Hindlimb muscle (tissue), 1 donor: ENCODE measurements at regions not wholly inside any gene's neighbourhood (a gene's known extent, or its start where the extent isn't known, plus 50 kb on each side); places are given as distances from the start of the nearest gene placed in this dataset.
"Not testable (repeated sequence)": the region's sequence is repeated elsewhere in the genome, so short reads cannot be mapped to it uniquely, and the experiment has no call there.

Experiments used
- DNase-seq: peaks from one replicate; pipeline ENCODE4 v3.0.0-alpha.2; 2013

DNA sequence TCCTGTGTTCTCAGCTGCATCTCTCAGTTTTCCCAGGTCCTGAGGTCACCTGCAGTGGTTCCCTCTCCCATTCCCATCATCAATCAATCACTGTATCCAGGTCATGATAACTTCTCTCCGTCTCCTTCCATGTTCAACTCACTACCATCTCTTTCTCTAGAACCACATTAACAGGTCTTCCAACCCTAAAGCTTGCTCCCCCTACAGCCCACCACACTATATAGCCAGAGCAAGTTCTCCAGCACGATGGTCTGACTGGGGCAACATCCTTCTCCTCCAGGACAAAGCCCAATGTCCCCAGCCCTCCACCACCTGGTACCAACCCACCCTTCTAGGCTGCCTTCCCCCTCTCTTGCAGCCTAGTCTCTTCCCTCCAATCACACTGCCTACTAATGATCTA is 241.6 kb downstream of the CDK5RAP2 start:
- DNase-seq, result no peak

DNA sequence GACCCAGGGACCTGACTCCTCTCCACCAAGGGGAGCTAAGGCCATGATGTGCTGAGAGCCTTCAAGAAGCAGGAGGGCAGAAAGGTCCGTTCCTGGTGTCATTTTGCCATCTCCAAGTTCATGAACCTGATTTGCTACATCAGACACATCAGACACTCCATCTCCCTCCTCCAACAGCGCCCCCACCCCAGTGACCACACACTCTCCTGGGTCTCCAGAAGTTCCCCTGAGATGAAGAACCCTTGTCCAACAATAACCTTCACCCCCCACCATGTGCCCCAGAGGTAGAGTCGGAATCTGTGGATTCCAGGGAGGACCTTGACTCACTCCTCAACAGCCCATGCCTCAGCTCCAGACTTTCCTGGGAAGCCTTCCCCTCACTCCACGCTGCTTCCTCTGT is 242.8 kb downstream of the CDK5RAP2 start:
- no peak for DNase-seq

DNA sequence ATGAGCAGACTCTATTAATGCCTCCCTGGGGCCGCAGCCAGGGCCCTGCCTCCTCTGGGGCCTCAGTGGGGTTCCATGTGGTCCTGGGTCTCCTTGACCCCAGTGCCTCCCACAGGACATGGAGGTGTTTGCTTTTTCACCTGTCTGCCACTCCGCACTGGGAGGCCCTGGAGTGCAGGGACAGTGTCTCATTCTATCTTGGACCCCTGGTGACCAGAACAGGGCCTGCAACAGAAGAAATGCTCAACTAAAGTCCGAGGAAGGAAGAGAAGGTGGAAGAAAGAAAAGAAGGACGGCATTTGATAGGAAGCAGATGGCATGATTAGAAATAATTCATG is 243.2 kb downstream of the CDK5RAP2 start:
- DNase-seq, result no peak

DNA sequence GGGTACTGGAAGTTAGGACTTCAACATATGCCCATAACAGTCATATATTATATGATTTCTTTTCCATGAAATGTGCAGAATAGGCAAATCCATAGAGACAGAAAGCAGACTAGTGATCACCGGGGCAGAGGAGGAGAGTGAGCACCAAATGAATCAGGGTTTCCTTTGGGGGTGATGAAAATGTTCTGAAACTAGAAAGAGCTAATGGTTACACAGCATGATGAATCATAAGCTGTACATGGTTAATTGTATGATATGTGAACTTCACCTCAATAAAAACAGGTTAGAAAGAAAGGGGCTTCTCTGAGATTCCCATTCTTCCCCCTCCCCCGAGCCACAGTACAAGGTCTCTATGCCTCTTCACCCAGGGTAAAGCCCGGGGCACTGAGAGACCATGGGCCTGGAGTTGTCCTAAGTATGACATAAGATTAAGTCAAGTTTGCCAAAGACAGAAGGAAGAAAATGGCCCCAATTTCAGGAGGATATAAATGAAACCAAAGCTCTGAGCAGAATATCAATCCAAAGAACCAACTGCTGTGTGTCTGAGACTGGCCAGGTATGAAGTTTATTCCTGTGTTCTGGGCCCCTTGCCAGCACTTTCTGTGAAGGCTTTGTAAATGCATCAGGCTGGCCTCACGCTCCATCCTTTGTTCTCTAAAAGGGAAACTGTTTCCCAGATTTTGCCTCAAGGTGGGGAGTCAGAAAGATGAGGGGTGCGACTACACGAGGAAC is 243.8 kb downstream of the CDK5RAP2 start:
- no peak for DNase-seq

DNA sequence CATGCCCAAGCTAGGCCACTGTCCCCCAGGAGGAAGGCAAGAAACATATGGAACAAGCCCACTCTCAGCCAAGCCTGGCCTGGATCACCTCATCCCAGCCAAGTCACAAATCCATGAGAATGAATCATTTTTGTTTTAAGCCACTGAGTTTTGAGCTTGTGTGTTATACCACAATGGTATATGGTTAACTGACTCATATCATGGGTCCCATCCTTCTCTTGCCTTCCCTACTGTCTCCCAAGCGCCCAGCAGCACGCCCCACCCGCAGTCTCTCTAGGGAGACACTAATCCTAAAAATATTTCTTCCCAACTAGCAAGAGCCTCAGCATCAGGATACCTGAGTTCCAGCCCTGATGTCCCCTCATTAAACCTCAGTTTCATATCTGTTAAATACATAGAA is 248.1 kb downstream of the CDK5RAP2 start:
- DNase-seq, result no peak

DNA sequence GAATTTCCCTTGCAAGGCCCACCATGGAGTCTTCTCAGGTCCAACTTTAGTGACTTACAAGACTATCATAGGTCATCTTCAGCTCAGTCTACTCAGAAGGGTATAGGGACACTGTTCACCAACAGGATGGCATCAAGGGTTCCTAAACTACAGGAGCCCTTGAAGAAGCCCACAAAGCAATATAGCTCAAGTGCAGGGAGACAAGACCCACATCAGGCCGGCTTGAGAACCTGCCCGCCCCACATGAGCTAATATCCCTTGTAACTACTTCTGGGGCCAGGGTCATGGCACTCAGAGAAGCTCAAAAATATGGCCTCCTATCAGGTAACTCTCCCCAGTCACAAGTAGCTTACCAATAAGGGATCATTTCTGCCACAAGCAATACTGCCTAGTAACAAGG is 249.9 kb downstream of the CDK5RAP2 start:
- no peak for DNase-seq

DNA sequence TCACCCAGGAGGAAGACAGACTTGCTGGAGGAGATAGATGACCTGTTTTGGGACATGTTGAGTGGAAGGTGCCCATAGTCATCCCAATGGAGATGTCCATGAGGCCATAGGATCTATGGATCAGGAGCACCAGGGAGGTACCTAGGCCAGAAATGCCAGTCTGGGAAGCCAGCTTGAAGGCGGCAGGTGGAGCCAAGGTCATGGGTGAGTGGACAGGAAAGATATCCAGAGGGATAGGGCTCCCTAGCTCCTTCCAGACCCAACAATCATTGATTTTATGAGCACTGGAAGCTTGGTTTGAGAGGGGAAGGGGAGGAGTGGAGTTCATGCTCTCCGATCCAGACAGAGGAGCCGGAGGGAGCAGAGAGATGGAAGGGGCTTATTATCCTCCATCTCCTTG is 252.6 kb downstream of the CDK5RAP2 start:
- DNase-seq, result no peak

DNA sequence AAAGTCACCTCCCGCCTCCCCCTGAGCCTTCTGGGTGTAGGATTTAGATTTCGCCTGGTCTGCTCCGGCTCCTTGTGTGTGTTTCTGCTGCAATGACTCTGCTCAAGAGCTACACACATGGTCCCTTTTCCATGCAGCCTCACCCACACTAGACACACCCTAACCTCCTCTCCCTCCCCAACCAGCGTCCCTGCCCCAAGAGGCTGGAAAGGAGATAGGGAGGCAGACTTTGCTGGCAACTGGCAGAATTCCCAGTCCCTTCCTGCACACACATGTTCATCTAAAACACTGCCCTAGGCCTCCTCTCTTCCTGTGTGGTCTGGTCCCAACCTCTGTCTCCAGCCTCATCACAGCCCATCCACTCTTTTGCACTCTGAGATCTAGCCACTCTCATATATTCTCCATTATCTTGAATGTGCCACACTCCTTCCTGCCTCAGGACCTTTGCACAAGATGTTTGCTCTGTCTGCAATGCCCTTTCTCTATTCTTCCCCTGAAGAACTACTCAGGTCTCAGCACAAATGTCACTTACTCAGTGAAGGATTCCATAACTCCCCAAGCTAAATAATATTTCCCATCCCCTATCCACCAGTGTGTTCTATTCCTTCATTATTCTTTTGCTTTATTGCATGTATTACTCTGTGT is 253.8 kb downstream of the CDK5RAP2 start:
- no peak for DNase-seq

DNA sequence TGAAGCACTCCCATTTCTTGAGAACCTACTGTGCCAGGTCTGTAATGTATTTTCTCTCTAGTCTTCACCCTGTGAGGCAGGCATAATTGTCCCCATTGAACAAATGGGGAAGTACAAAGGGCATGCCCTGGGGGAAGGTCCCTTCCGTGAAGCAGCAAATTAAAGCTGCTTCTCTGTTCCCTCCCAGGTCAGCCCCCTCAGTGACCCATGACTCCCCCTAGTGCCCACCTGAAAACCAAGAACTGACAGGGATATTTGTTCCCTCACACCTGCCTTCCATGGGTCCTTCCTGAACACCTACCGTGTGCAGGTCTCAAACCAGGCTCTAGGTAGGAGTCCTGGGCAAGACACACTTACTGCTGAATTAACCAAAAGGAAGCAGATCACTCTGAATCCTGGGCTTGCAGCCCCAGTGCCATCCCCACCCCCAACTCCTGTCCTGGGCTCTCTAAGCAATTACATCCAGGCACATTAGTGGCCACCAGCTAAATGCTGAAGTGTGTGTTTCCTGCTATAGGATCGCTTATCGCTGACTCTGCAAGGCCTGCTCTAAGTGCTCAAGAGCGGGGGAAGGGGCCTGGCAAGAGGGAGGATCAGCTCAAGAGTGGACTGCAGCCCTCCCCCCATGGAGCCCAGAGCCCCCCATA is 254.8 kb downstream of the CDK5RAP2 start:
- no peak for DNase-seq

DNA sequence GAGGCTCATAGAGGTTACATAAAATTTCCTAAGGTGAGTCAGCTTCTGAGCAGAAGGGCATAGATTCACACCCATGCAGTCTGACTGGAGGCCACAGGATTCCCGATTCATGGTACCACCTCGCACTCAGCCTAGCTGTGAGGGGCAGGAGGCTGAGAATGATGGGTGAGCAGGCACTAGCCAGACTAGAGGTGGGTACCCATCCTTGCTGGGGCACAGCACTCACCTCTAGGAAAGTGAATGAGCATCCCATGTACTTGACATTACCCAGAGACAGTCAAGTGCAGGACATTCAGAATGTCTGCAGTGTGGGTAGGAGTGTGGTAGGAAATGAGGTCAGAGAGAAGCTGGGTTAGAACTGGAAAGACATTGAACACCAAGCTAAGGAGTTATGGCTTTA is 255.5 kb downstream of the CDK5RAP2 start:
- DNase-seq, result no peak

DNA sequence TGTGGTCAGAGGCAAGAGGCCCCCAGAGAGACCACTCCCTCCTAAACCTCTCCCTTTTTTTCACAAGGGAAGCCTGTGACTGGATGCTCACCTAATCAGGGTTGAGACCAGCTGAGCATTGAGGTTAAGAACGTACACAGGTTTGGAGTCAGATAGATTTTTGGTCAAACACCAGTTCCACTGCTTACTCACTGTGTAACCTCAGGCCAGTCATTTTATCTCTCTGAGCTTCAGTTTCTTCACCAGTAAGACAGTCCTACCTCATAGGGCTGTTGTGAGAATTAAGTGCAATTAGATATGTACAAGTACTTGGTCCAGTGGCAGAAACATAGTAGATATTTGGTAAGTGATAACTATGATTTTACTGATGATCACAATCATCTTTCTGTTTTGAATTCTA is 256.8 kb downstream of the CDK5RAP2 start:
- DNase-seq, result no peak

DNA sequence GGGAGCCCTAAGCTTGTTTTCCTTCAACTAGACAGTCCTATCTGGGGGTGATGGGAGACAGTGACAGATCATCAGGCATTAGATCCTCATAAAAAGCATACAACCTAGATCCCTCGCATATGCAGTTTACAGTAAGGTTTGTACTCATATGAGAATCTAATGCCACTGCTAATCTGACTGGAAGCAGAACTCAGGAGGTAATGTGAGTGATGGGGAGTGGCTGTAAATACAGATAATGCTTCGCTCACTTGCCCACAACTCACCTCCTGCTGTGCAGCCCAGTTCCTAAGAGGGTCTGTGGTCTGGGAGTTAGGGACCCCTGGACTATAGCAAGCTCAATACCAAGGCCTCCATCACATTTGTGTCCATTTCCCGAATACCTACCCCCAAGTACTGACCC is 260.5 kb downstream of the CDK5RAP2 start:
- DNase-seq, result no peak

DNA sequence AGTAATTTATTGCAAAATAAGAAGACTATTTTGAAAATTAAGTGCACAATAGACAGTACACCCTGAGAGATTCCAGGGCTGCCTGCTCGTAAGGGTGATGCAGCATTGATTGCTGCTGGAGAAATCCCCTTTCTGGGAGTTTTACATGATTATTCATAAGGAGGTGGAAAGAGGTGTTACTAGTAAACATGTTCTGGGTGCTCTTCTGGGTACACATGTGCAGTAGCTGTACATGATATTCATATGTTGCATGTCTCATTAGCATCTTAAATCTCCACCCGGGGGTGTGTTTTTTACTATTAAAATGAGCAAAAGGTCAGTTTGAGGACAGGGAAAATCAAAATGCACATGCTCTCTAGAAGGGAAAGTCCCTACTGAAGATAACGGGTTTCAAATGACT is 264.8 kb downstream of the CDK5RAP2 start:
- no peak for DNase-seq

DNA sequence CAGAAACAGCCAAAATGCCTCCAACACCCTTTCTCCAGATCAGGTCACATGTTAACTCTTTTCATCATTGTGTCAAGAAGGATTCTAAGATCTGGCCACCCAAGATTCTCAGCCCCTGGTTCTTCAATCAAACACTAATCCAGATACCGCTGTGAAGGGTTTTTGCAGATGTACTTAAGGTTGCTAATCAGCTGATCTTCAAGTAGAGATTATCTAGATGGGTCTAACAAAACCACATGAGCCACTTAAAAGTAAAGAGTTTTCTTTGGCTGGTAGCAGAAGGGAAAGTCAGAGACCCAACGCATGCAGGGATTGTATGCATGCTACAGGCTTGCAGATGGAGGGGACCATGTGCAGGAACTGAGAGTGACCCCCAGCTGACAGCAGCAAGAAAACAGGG is 267.9 kb downstream of the CDK5RAP2 start:
- DNase-seq, result no peak

DNA sequence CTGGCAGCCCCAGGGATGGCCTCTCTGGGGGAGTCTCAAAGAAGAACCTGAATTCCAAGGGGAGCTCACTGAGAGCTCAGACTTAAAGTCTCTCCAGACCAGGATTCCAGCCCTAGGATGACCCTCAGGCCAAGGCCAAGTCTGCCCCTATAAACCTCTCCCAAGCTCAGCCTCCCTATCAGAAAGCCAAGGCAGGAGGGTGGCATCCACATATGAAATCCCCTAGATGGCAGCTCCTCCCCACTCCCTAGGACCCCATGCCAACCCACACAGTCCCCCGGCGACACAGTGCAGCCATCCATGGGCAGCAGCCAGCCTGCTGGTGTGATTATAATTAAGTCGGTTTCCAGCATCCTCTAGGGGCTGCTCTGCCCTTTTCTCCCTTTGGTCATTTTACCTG is 269.9 kb downstream of the CDK5RAP2 start:
- DNase-seq, result no peak

DNA sequence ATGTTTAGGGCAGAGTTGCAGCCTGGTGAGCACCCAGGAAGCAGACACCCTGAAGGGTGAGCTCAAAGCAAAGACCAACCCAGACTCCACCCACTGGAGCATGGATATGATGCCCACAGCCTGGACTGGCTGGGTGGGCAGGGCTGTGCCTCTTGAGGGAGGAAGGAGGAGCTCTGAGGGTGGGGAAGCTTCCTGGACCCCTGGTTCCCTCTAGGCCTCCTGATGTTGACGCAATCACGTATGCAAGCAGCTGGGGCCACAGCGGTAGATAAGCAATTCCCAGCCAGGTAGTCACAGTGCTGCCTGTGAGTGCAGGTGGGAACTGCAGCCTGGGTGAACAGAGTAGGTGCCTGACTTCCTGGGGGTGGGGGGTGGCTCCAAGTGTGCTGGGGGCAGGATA is 271.5 kb downstream of the CDK5RAP2 start:
- no peak for DNase-seq

DNA sequence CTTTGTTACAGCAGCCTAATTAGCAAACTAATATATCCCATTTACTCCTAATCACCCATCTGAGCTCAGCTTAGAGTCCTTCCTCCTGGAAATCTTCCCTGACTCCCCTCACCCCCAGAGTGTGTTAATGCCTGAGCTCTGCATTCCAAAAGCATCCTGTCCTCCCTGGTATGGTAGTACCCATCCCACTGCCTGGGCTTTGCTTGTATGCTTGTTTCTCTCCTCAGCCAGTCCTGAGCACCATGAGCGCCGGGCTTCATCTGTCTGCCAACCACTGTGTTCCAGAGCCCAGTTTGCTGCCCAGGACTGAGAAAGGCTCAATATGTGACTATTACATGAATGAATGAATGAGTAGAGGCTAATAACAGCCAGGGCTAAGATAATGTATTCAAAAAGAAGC is 272.4 kb downstream of the CDK5RAP2 start:
- no peak for DNase-seq

DNA sequence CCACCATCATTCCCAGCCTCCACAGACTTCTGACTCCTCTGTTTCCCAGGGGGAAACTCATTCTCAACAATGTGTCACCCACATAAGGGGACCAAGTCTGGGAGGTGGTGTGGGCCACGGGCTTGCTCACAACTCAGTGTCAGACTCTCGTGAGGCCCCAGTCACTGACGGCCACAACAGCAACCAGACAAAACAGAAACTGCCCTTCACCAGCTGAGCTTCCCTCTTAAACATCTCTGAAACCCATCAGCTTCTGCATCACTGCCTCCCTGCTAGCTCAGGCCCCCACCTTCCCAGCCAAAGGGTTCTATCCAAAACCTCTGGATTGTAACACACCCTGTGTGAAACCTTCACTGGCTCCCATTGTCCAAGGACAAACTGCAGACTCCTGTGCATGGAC is 273.4 kb downstream of the CDK5RAP2 start:
- no peak for DNase-seq

DNA sequence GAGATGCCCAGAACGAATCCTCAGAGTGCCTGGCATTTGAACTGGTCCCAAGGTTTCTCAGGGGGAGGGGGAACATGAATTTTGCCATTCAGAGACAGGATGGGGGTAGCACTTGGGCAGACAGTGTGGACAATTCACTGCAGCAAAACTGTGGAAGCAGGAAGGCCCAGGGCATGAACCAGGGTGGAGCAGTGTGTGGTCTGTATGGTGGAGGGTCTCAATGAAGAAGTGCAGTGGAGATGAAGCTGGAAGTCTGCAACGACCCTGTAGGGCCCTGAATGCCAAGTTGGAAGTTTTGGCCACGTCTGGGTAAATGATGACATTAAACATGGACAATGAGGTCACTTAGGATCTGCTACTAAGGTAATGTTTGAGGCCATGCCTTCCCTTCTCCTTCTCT is 273.9 kb downstream of the CDK5RAP2 start:
- DNase-seq, result no peak

DNA sequence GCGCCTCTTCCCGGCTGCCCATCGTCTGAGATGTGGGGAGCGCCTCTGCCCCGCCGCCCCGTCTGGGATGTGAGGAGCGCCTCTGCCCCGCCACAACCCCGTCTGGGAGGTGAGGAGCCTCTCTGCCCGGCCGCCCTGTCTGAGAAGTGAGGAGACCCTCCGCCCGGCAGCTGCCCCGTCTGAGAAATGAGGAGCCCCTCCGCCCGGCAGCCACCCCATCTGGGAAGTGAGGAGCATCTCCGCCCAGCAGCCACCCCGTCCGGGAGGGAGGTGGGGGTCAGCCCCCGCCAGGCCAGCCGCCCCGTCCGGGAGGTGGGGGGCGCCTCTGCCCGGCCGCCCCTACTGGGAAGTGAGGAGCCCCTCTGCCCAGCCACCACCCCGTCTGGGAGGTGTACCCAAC is 275.1 kb downstream of the CDK5RAP2 start:
- DNase-seq, result not testable (repeated sequence)

DNA sequence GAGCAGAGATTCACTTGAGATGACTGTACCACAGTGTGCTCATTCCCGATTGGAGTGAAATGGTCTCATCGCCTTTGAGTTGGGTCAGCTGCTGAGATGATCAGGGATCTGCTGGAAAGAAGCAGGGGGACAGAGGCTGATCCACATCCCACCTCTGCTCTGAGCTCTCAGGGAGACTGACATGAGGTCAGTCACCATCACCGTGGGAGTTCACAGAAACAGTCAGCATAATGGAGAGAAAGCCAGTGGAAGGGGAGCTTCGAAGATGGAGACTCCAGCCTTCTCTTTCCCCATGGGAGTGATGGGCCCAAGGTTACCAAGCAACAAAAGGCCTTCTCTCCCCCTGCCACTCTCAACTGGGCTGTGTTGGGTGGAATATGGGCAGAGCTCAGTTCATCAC is 276.4 kb downstream of the CDK5RAP2 start:
- no peak for DNase-seq

DNA sequence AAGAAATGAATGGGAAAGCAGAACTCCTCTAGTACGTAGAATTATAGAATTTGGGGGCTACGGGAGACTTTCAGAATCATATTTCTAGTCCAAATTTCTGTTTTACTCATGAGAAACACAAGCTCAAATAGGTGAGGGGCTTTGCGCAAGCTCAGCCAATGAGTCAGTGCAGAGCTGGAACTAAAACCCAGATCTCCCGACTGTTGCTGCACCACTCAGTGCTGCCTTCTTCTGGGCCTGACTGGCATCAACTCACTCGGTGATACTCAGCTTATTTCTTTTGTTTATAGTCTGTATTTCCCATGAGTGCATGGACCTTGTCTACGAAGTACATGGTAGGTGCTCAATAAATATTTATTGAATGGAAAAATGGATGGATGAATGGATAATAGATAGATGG is 280.2 kb downstream of the CDK5RAP2 start:
- DNase-seq, result no peak

DNA sequence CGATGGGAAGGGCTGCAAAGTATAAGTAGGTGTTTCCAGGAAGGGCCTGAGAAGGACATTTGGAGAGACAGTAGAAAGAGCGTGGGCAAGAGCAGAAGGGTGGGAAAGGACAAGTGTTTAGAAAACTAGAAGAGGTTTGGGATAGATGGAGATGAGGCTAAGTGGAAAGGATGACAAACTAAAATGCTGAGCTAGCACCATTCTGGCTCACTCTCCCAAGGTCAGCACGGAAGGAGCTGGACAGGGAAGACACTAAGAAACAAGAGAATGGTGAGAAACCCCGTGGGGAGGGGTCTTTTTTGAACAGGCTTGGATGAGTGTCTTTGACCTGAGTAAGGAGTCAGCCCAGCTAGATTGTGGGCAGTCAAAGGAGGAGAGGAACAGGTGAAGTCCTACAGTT is 286.0 kb downstream of the CDK5RAP2 start:
- no peak for DNase-seq

DNA sequence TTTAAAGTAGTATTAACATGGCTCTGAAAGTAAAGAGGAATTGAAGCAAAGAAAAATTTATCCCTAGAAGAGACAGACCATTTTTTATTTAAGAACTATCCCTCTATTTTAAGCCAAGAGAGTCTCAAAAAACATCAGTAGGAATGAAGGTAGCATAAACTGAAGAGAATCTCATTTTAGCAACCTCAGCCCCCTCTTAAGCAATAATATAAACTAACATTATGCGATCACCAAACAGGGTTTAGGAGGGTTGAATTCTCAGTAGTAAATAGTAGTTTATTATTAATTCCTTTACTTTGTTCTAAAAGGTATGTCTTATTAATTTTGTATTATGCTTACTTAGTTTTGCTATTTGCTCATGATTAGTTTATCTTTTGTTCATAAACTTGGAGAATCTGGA is 287.4 kb downstream of the CDK5RAP2 start:
- no peak for DNase-seq
